Natural killer cell (primary cell): ENCODE measurements at regions not wholly inside any gene's neighbourhood (a gene's known extent, or its start where the extent isn't known, plus 50 kb on each side); places are given as distances from the start of the nearest gene placed in this dataset.

ENCODE experiments used
- ATAC-seq, 3 donors: fragments of 150-1000 bp in 2 of 3; fragments of 200-7000 bp in 1 of 3; cut with Tn5 transposase; 1 replicate in 1 of 3; 2 replicates in 2 of 3; pipeline ENCODE4 v1.10.0; 2021; ENCODE audit warnings: mild to moderate bottlenecking in 2 of 3, moderate library complexity in 2 of 3
- DNase-seq, 2 donors: peaks; one replicate each; pipeline versions ENCODE4 v3.0.0 to v3.0.0-alpha.2; 2013 to 2021; ENCODE audit warnings: mixed read lengths in 1 of 2
- H3K27ac ChIP-seq: one replicate; pipeline ENCODE4 v1.5.1; 2013; ENCODE audit warnings: mild to moderate bottlenecking, low read length
- H3K27me3 ChIP-seq: one replicate; pipeline ENCODE4 v1.6.1; 2013; ENCODE audit warnings: low read length; ENCODE audit not compliant: control insufficient read depth, insufficient read depth
- H3K36me3 ChIP-seq: one replicate; pipeline ENCODE4 v1.6.1; 2013; ENCODE audit warnings: low read length; ENCODE audit not compliant: control insufficient read depth, insufficient read depth
- H3K4me1 ChIP-seq: one replicate; pipeline ENCODE4 v1.6.1; 2013; ENCODE audit warnings: low read length; ENCODE audit not compliant: control insufficient read depth, insufficient read depth
- H3K4me3 ChIP-seq: one replicate; pipeline ENCODE4 v1.5.1; 2013; ENCODE audit warnings: low read length
- H3K9me3 ChIP-seq: one replicate; pipeline ENCODE4 v1.6.1; 2013; ENCODE audit warnings: low read length; ENCODE audit not compliant: control insufficient read depth, insufficient read depth
- H3K27ac Mint-ChIP-seq, 2 donors: one replicate each; pipeline ENCODE4 v1.8.0; 2022; ENCODE audit warnings: mild to moderate bottlenecking in 2 of 2, mixed read lengths in 2 of 2, moderate library complexity in 1 of 2
- H3K27me3 Mint-ChIP-seq, 2 donors: one replicate each; pipeline ENCODE4 v1.8.0; 2022; ENCODE audit warnings: low read depth in 2 of 2, mixed read lengths in 2 of 2
- H3K36me3 Mint-ChIP-seq: one replicate; pipeline ENCODE4 v1.8.0; 2022; ENCODE audit warnings: mixed read lengths
- H3K4me1 Mint-ChIP-seq, 2 donors: one replicate each; pipeline ENCODE4 v1.8.0; 2022; ENCODE audit warnings: mixed read lengths in 2 of 2
- H3K4me3 Mint-ChIP-seq: one replicate; pipeline ENCODE4 v1.8.0; 2022; ENCODE audit warnings: mild to moderate bottlenecking, moderate library complexity, mixed read lengths
- H3K9me3 Mint-ChIP-seq, 2 donors: one replicate each; pipeline ENCODE4 v1.8.0; 2022; ENCODE audit warnings: mixed read lengths in 2 of 2
- CTCF ChIP-seq: fragments of 200-600 bp; IDR thresholded peaks from one replicate; pipeline ENCODE4 v1.8.0; 2022; ENCODE audit warnings: antibody characterized with exemption
- WGBS: methylation state at CpG from one replicate; pipeline ENCODE4 v1.1.7; 2013; ENCODE audit warnings: missing lambda C conversion rate; ENCODE audit not compliant: insufficient coverage; 5-methylcytosine and 5-hydroxymethylcytosine counted together
- intact Hi-C: fragments of 100-400 bp; cut with micrococcal nuclease; formaldehyde crosslinking; loops from one replicate; pipeline ENCODE4 v1.14.2; 2022

- 96% methylated on average over 9 of the region's 9 CpGs for WGBS
- H3K4me1 Mint-ChIP-seq: no peaks in the 10 kb centered on the region
- intact Hi-C loops: no loop called here
Observed at GRCh38 chr11:11220786-11221185, 132.3 kb downstream of the CSNK2A3 start.

GRCh38 chr11:11218629-11218986 lies 134.4 kb downstream of the CSNK2A3 start:
- Mint-ChIP-seq H3K9me3 (no peaks in the 10 kb centered on the region), H3K36me3 (no peaks in the 10 kb centered on the region), H3K4me3 (no peak overlapping the region), H3K27ac (no peak overlapping the region), H3K27me3 (peaks cover 12 to 27% of the 10 kb centered on the region in 2 donors), H3K4me1 (no peaks in the 10 kb centered on the region)
- no peak for TF ChIP-seq CTCF
- intact Hi-C loops: no loop called here
- Histone ChIP-seq H3K4me3 (no peak overlapping the region), H3K9me3 (no peaks in the 10 kb centered on the region), H3K27ac (no peak overlapping the region), H3K4me1 (no peaks in the 10 kb centered on the region), H3K36me3 (no peaks in the 10 kb centered on the region), H3K27me3 (no peaks in the 10 kb centered on the region)
- no peak for DNase-seq
- no peak for ATAC-seq
- WGBS: 94% methylated on average over 3 of the region's 3 CpGs

More at GRCh38 chr11:11220786-11221185, 132.3 kb downstream of the CSNK2A3 start:
- no peak overlapping the region for H3K4me3 Mint-ChIP-seq
- TF ChIP-seq CTCF: no peak
- Histone ChIP-seq H3K4me3 (no peak overlapping the region), H3K27me3 (no peaks in the 10 kb centered on the region), H3K27ac (no peak overlapping the region), H3K9me3 (no peaks in the 10 kb centered on the region), H3K4me1 (no peaks in the 10 kb centered on the region), H3K36me3 (no peaks in the 10 kb centered on the region)
- peaks cover 2 to 17% of the 10 kb centered on the region in 2 donors for H3K27me3 Mint-ChIP-seq
- DNase-seq (no peak), ATAC-seq (no peak)
- H3K36me3 Mint-ChIP-seq: no peaks in the 10 kb centered on the region
- no peaks in the 10 kb centered on the region for H3K9me3 Mint-ChIP-seq
- H3K27ac Mint-ChIP-seq: no peak overlapping the region

DNA sequence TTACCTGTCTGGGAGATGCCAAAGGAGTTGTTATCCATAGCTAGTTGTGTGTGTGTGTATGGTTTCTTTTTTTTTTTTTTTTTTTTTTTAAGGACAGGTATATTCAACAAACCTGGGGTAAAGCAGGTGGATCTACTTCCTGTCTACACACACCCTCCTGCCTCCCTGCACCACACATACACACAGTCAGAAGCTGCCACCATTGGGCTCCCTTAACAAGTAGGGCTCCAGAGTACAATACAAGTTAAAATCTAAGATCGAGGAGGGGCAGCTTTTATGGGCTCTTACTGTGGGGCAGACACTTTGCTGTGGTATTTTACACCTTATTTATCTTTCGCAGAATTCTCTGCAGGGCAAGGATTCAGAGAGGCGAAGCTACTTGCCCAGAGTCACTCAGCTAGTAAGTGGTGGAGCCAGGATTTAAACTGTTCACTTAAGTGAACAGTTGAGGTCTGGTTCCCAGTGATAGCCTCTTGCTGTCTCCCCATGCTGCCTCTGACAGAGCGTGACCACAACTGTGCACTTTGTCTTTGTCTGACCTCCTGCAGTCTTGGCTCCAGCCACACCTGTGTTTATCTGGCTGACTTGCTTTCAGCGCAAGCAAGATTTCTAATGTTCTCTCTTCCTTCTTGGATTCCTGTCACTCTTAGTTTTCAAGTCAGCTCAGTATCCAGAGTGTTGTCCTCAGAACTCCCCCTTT lies 135.0 kb downstream of the CSNK2A3 start:
- no peaks in the 10 kb centered on the region for H3K9me3 ChIP-seq
- TF ChIP-seq CTCF: no peak
- H3K36me3 ChIP-seq: no peaks in the 10 kb centered on the region
- no peak overlapping the region for H3K4me3 ChIP-seq
- H3K4me1 ChIP-seq: no peaks in the 10 kb centered on the region
- DNase-seq: no peak
- H3K27ac Mint-ChIP-seq: no peak overlapping the region
- H3K9me3 Mint-ChIP-seq: no peaks in the 10 kb centered on the region
- no peak overlapping the region for H3K4me3 Mint-ChIP-seq
- no peak overlapping the region for H3K27ac ChIP-seq
- H3K4me1 Mint-ChIP-seq: no peaks in the 10 kb centered on the region
- 73% methylated on average over 5 of the region's 5 CpGs for WGBS
- intact Hi-C loops: no loop called here
- no peaks in the 10 kb centered on the region for H3K27me3 ChIP-seq
- H3K36me3 Mint-ChIP-seq: no peaks in the 10 kb centered on the region
- H3K27me3 Mint-ChIP-seq: peaks cover 12 to 27% of the 10 kb centered on the region in 2 donors
- no peak for ATAC-seq
